Right kidney (tissue), 1 donor: ENCODE measurements at regions not wholly inside any gene's neighbourhood (a gene's known extent, or its start where the extent isn't known, plus 50 kb on each side); places are given as distances from the start of the nearest gene placed in this dataset.

Source experiments
- DNase-seq: peaks from one replicate; pipeline ENCODE4 v3.0.0-alpha.2; 2016

GRCh38 chr22:27673839-27674238 lies 127.7 kb downstream of the MN1 start:
- peak; percentile 47 for DNase-seq

DNA sequence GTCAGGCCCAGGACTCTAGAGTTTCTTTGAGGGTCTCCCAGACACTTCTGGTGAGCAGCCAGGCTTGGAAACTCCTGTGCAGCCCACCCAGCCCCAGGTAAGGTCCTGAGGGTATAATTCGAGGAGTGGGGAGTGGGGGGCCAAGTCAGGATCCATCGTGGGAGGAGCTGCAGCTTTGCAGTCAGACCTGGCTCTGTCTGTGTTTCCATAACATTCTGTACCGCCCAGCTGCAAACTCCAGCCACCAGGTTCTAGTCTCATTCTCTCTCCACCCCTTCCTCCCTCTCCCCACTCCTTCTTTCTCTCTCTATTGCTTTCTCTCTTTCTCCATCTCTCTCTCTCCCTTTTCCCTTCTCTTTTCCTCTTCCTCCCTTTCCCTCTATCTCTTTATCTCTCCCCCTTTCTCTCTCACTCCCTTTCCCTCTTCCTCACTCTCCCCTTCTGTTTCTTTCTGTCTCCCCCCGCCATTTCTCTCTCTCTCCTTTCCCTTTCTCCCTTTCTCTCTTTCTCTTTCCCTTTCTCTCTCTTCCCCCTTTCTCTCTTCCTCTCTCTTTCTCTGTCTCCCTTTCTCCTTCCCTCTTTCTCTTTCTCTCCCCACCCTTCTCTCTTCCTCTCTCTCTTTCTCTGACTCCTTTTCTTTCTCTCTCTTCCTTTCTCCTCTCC lies 127.2 kb downstream of the MN1 start:
- no peak for DNase-seq

DNA sequence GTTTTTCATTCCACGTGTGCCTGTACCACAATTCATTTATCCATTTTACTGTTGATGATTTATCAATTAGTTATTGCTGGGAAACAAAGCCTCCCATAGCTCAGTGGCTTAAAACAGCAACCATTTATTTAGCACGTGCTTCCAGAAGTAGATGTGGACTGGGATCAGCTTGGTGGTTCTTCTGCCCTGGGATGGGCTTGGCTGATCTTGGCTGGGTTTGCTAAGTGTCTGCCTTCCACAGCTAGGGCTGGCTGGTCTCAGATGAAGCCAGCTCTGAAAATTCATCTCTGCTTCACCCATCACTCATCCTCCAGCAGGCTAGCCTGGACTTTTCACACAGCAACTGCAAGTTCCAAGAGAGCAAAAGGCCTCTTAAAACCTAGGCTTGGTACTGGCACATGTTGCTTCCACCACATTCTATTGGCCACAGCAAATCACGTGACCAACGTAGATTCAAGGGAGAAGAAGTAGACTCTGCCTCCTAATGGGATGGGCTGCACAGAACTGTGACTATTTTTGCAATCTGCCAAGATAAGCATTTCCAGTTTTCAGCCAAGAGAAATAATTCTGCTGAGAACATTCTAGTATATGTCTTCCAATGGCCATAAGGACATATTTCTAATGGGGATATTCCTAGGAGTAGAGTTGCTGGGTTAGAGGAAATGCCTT lies 124.9 kb downstream of the MN1 start:
- DNase-seq = no peak

DNA sequence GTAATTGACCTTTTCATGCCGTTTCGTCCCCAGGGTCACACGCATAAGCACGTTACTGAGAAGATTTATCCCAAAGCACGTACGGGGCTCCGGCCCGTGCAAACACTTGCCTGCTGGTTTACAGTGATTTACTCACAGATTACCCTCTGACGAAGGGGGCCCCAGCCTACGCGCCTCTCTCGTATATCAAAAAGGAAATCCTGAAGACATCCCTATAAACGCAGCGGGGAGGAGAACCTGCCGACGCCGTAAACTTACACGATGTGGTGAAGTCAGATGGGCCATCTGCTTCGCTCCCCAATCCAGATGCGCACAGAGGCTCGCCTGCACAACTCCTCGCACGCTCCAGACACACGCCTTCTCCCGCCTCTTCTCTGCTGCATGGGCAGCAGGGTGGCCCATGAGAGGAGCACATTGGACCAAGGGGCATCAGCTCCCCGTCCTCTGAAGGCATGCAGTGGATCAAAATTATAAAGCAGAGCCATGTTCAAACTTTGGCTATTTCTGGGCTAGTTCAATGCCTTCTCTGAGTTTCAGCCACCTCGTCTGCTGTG lies 123.6 kb downstream of the MN1 start:
- peak; percentile 47 for DNase-seq

- no peak for DNase-seq
These were observed 122.4 kb downstream of the MN1 start for GRCh38 chr22:27679176-27679575.

DNA sequence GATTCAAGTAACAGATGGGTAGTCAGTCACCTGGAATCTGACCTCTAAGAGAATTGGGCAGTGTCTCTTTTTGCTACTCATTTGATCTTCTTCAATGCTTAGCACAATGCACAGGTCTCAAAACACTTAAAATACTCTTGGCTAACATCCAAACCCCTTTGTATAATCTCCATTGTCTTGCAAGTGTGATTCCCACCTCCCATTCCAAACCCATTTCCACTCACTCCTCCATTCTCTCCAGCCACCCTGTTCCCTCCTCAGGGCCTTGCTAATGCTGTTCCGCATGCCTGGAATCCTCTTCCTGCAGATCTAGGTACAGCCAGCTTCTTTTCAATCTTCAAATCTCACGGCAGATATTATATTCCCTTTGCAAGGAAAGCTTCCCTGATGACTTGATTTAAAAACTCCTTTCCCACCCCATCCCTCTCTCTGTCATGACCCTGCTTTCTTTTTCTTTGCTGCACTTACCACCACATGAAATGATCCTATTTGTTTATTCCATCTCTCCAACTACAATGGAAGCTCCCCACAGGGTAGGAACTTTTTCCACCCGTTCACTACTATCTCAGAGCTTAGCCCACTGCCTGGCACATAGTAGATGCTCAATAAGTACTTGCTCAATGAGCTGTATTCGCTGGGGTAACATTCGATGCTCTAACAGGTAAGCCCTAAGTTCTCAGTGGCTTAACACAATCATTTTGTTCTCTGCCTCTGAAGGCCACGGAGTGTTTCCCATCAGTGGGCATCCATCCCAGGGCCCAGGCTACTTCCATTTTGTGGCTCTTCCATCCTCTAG lies 121.7 kb downstream of the MN1 start:
- DNase-seq = no peak

GRCh38 chr22:27680636-27681035 lies 120.9 kb downstream of the MN1 start:
- no peak for DNase-seq

DNA sequence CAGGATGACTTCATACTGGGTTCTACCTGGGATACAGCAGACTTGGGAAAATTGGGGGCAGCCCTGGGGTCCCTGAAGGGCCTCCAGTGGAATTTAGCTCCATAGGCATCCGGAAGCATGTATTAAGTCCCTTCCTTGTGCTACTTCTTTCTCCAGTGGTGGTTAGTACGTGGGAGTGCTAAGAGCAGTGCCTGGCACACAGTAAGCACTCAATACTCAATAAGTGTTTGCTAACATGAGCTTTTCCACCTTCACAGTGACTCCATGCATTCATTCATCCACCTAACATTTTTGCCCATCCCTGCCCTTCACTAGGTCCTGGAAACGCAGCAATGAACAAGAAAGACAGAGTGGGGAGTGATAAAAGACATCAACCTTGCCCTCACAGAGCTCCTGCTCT lies 120.5 kb downstream of the MN1 start:
- DNase-seq = no peak

GRCh38 chr22:27682437-27682836 lies 119.1 kb downstream of the MN1 start:
- no peak for DNase-seq

DNA sequence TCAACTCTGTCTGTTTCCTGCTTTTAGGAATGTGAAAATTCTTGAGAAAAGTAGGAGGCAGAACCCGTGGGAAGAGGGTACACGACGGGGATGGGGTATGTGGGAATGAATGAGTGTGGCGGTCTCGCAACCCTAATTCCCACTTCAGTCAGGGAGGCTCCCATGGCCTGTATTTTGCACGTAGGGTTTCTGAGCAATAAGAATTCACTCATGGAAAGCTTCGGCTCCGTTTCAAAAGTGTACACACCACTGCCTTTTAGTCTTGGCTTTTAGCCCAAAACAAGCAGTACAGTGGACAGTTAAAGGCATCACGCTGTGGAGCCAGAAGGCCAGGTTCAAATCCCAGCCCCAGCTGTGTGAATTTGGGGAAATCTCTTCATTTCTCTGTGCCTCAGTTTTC lies 116.7 kb downstream of the MN1 start:
- DNase-seq = no peak

- DNase-seq = no peak
These were observed 116.0 kb downstream of the MN1 start for GRCh38 chr22:27685515-27685914.

DNA sequence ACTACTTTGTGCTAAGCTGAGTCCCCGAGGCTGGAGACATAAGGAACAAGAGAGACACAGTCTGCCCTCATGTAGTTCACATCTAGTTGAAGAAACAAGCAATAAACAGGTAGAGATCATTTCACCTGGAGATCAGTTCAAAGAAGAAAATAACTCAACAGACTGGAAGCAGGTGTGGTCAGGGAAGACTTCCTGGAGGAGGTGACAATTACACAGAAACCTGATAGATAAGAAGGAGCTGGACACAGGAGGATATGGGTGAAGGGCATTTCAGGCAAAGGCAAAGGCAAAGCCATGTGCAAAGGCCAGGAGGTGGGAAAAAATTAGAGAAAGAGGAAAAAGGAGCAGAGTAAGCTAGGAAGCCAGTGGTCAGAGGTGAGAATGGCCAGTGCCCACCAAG lies 115.6 kb downstream of the MN1 start:
- no peak for DNase-seq

GRCh38 chr22:27686534-27686933 lies 115.0 kb downstream of the MN1 start:
- no peak for DNase-seq

GRCh38 chr22:27687984-27688545 lies 113.5 kb downstream of the MN1 start:
- DNase-seq = no peak

DNA sequence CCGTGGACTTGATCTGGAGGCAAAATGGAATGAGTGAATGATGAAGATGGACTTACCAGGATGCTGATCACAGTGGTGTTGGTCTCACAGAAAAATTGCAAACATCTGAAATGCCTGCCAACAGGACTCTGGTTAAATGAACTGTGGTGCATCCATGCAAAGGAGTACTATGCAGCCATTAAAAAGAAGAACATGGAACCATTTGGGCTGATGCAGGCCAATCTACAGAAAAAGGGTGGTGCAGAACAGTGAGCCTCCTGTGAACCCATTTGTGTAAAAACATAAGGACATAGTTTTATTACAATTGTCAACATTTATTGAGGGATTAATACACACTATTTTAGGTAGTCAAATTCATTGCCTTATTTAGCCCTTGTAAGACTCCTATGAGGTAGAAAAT lies 111.9 kb downstream of the MN1 start:
- no peak for DNase-seq

GRCh38 chr22:27690599-27690998 lies 111.0 kb downstream of the MN1 start:
- DNase-seq = no peak

- no peak for DNase-seq
These were observed 109.3 kb downstream of the MN1 start for GRCh38 chr22:27692243-27692642.

DNA sequence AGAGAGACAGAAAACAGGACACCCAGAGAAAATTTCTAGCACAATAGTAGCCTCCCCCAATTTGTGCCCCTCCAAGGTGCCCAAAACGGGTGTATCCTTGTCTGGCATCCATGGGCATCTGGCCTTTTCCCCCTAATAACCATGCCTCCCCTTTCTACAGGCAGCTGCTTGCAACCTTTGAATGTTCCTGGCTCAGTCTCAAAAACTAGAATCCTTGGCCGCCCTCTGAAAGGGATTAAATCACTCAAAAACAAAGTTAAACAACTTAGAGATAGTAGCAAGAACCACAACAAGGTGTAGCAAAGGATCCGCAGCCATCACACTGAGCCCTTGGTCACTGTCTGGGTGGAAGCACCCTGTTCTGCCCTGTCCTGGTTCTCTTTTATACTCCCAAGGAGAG lies 105.6 kb downstream of the MN1 start:
- DNase-seq = no peak

DNA sequence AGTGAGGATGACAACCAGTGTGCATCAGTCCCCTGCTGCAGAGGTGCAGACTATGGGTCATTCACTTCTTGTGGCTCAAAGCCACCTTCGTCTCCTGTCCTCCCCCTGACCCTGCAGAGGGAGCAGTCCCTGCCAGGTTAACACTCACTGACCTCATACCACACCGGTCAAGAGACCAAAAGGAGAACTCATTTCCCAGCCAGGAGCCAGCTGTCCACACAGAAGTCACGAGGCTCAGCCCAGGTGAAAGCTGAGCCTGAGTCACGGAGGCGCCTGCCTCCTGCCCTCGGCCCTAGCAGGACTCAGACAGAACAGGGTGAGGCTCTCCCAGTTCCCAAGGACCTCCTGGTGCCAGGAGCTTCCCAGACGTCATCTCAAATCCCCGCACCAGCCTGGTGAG lies 103.7 kb downstream of the MN1 start:
- DNase-seq = no peak
